ENCODE measurements at regions not wholly inside any gene's neighbourhood (a gene's known extent, or its start where the extent isn't known, plus 50 kb on each side); places are given as distances from the start of the nearest gene placed in this dataset.

- no peak overlapping the region for H3K4me2 ChIP-seq (ENCODE audit: low read length)
- H3K9ac ChIP-seq: no peak overlapping the region
- no peak overlapping the region for H2AFZ ChIP-seq
- H3K9me3 ChIP-seq (ENCODE audit: control insufficient read depth, low read length): no peaks in the 10 kb centered on the region
- H3K36me3 ChIP-seq (ENCODE audit: control insufficient read depth, insufficient read depth, low read length): no peaks in the 10 kb centered on the region
- H3K4me1 ChIP-seq: no peaks in the 10 kb centered on the region
- no peaks in the 10 kb centered on the region for H3K79me2 ChIP-seq
- no peak overlapping the region for H3K27ac ChIP-seq
- no peak for TF ChIP-seq CTCF (IDR thresholded peaks at IDR 0.05)
- no peak overlapping the region for H3K4me3 ChIP-seq (ENCODE audit: low read depth, low read length)
- no peaks in the 10 kb centered on the region for H3K27me3 ChIP-seq (ENCODE audit: control insufficient read depth, insufficient read depth, low read length)
These were observed 420.7 kb downstream of the DAD1 start for GRCh38 chr14:22168092-22168955.

DNA sequence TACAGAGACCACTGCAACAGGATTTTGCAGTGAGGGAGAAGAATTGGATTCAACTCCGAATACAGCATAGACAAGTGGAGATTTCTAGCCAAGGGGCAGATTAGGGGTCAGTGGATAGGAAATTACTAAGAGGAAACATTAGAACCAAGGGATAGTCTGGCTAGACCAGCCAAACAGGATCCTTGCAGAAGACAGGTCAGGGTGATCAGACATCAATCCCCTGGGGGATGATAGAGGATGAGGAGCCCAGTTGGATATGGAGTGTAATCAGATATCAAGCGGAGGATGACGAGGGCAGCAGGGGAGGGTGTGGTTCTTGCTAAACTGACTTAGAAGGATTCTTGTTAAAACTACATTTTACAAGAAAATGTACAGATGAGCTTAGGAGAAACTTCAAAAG is 424.4 kb downstream of the DAD1 start:
- no peaks in the 10 kb centered on the region for H3K79me2 ChIP-seq
- no peak for TF ChIP-seq CTCF (IDR thresholded peaks at IDR 0.05)
- H3K4me1 ChIP-seq: no peaks in the 10 kb centered on the region
- no peak overlapping the region for H3K4me2 ChIP-seq (ENCODE audit: low read length)
- no peak overlapping the region for H2AFZ ChIP-seq
- H3K4me3 ChIP-seq (ENCODE audit: low read depth, low read length): no peak overlapping the region
- H3K27ac ChIP-seq: no peak overlapping the region
- H3K9ac ChIP-seq: no peak overlapping the region
- no peaks in the 10 kb centered on the region for H3K27me3 ChIP-seq (ENCODE audit: control insufficient read depth, insufficient read depth, low read length)
- H3K36me3 ChIP-seq (ENCODE audit: control insufficient read depth, insufficient read depth, low read length): no peaks in the 10 kb centered on the region
- no peaks in the 10 kb centered on the region for H3K9me3 ChIP-seq (ENCODE audit: control insufficient read depth, low read length)

DNA sequence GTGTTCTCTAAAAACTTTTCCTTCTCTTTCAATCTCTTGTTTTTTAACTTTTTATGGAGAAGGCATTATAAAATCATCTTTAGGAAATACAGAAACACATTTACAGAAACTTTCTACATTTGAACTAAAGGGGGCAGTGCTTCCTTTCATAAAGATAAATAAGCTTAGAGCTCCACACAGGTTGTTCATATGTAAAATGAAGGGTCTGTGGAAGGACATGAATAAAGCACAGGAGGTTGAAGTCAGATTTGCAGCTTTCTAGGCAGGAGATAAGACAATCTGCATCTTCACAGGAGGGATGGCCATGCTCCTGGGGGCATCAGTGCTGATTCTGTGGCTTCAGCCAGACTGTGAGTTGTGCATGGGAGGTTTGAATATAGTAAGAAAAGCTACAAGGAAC is 426.0 kb downstream of the DAD1 start:
- Histone ChIP-seq H3K79me2 (no peaks in the 10 kb centered on the region), H3K27ac (no peak overlapping the region), H3K9me3 (ENCODE audit: control insufficient read depth, low read length) (no peaks in the 10 kb centered on the region), H3K36me3 (ENCODE audit: control insufficient read depth, insufficient read depth, low read length) (no peaks in the 10 kb centered on the region), H3K4me2 (ENCODE audit: low read length) (no peak overlapping the region), H2AFZ (no peak overlapping the region), H3K4me3 (ENCODE audit: low read depth, low read length) (no peak overlapping the region), H3K9ac (no peak overlapping the region), H3K4me1 (no peaks in the 10 kb centered on the region), H3K27me3 (ENCODE audit: control insufficient read depth, insufficient read depth, low read length) (no peaks in the 10 kb centered on the region)
- TF ChIP-seq CTCF (IDR thresholded peaks at IDR 0.05): no peak

GRCh38 chr14:22159957-22160356 is 429.1 kb downstream of the DAD1 start:
- H3K36me3 ChIP-seq (ENCODE audit: control insufficient read depth, insufficient read depth, low read length): no peaks in the 10 kb centered on the region
- H3K27ac ChIP-seq: no peak overlapping the region

More at GRCh38 chr14:22159957-22160356, 429.1 kb downstream of the DAD1 start:
- Histone ChIP-seq H3K79me2 (no peaks in the 10 kb centered on the region), H3K4me2 (ENCODE audit: low read length) (no peak overlapping the region), H2AFZ (no peak overlapping the region), H3K9me3 (ENCODE audit: control insufficient read depth, low read length) (no peaks in the 10 kb centered on the region), H3K4me1 (no peaks in the 10 kb centered on the region), H3K4me3 (ENCODE audit: low read depth, low read length) (no peak overlapping the region), H3K27me3 (ENCODE audit: control insufficient read depth, insufficient read depth, low read length) (no peaks in the 10 kb centered on the region), H3K9ac (no peak overlapping the region)
- TF ChIP-seq CTCF (IDR thresholded peaks at IDR 0.05): no peak
